Sigmoid colon (tissue), 3 donors: ENCODE measurements at regions not wholly inside any gene's neighbourhood (a gene's known extent, or its start where the extent isn't known, plus 50 kb on each side); places are given as distances from the start of the nearest gene placed in this dataset.

Experiments
- CTCF ChIP-seq, 4 experiments: fragments of 450-650 bp in 3 of 4; fragments of 200-600 bp in 1 of 4; IDR thresholded peaks; one replicate each; pipeline ENCODE4 v1.5.1; 2016 to 2019; ENCODE audit warnings: antibody characterized with exemption in 4 of 4, mild to moderate bottlenecking in 3 of 4, moderate library complexity in 2 of 4
- POLR2A ChIP-seq, 2 donors: fragments of 450-650 bp; IDR thresholded peaks; one replicate each; pipeline ENCODE4 v1.6.1; 2016; ENCODE audit warnings: antibody characterized with exemption in 2 of 2, mild to moderate bottlenecking in 2 of 2, moderate library complexity in 2 of 2

GRCh38 chr1:56411484-56412180 is 167.7 kb downstream of the PLPP3 start:
- TF ChIP-seq CTCF (IDR thresholded peaks at IDR 0.05) (no peak), POLR2A (IDR thresholded peaks at IDR 0.05) (no peak)
